K562 (cell line): ENCODE measurements at regions not wholly inside any gene's neighbourhood (a gene's known extent, or its start where the extent isn't known, plus 50 kb on each side); places are given as distances from the start of the nearest gene placed in this dataset.

Source experiments
- ATAC-seq: fragments of 200-7000 bp; cut with Tn5 transposase; 3 replicates; pipeline ENCODE4 v1.9.1; 2020; ENCODE audit warnings: moderate library complexity
- BruUV-seq: library from RNA; stranded (reverse); fragments of 400-500 nt; replicated peaks from 2 replicates; lab custom pipeline; 2021; lab: Mats Ljungman, UMichigan
- CTCF ChIA-PET: fragments of 300-600 bp; formaldehyde crosslinking; extraction: SDS; loops from one replicate; lab custom pipeline; 2021; ENCODE audit warnings: low intra/inter-chr PET ratio; lab: Yijun Ruan, JAX
- POLR2A ChIA-PET: fragments of 300-600, 350-650 bp; sonication (Branson Sonifier 250); formaldehyde crosslinking; extraction: SDS; loops from one replicate; lab custom pipeline; 2021; ENCODE audit warnings: antibody characterized with exemption, inconsistent platforms; lab: Yijun Ruan, JAX
- DNase-seq, 4 experiments: peaks; one replicate each; pipeline versions ENCODE4 v3.0.0 to v3.0.0-alpha.2; 2011 to 2018; ENCODE audit warnings: low spot score in 3 of 4, mixed read lengths in 3 of 4; ENCODE audit errors: extremely low read depth in 1 of 4
- FAIRE-seq: peaks from 2 replicates; lab custom pipeline; 2011; peaks lifted over from hg19 to GRCh38; lab: Jason Lieb, UNC
- H2AFZ ChIP-seq: 2 replicates; pipeline ENCODE4 v1.6.0; 2011; ENCODE audit warnings: low read depth, low read length, control low read depth, inconsistent platforms
- H3K27ac ChIP-seq: fragments of 200-600 bp; 3 replicates; pipeline ENCODE4 v1.8.0; 2011; ENCODE audit warnings: low read depth, mild to moderate bottlenecking, control low read depth, inconsistent platforms, low read length, moderate library complexity, mixed read lengths; ENCODE audit errors: extremely low read depth
- H3K27me3 ChIP-seq, 2 experiments: fragments of 300-600 bp in 1 of 2; 2 replicates in 1 of 2; 3 replicates in 1 of 2; pipeline versions ENCODE4 v1.6.0 to v1.8.0; 2011; ENCODE audit warnings: inconsistent platforms in 2 of 2, low read length in 2 of 2, mild to moderate bottlenecking in 1 of 2, mixed read lengths in 1 of 2, moderate library complexity in 1 of 2; ENCODE audit not compliant: control insufficient read depth in 2 of 2, insufficient read depth in 2 of 2
- H3K36me3 ChIP-seq: fragments of 300-600 bp; 3 replicates; pipeline ENCODE4 v1.8.0; 2011; ENCODE audit warnings: mild to moderate bottlenecking, low read length, inconsistent platforms; ENCODE audit not compliant: control insufficient read depth, insufficient read depth
- H3K4me1 ChIP-seq, 2 experiments: fragments of 200-600 bp in 1 of 2; replicated peaks in 1 of 2; 2 replicates in 1 of 2; 3 replicates in 1 of 2; pipeline versions ENCODE4 v1.5.1 to v1.8.0; 2011; ENCODE audit warnings: inconsistent platforms in 2 of 2, low read length in 2 of 2, mild to moderate bottlenecking in 1 of 2, mixed read lengths in 1 of 2, moderate library complexity in 1 of 2; ENCODE audit not compliant: control insufficient read depth in 2 of 2, insufficient read depth in 2 of 2
- H3K4me2 ChIP-seq: 2 replicates; pipeline ENCODE4 v1.6.1; 2011; ENCODE audit warnings: low read length, control low read depth, inconsistent platforms, mixed read lengths; ENCODE audit not compliant: insufficient read depth
- H3K4me3 ChIP-seq: fragments of 200-600 bp; sonication (generic), shearing (Covaris generic); 2 replicates; pipeline ENCODE4 v1.5.1; 2016; ENCODE audit warnings: control low read depth, inconsistent platforms
- H3K79me2 ChIP-seq: fragments of 200-600 bp; 3 replicates; pipeline ENCODE4 v1.8.0; 2011; ENCODE audit warnings: low read length, inconsistent platforms; ENCODE audit not compliant: control insufficient read depth, insufficient read depth
- H3K9ac ChIP-seq, 2 experiments: 2 replicates each; pipeline versions ENCODE4 v1.6.0 to v1.6.1; 2011; ENCODE audit warnings: low read depth in 2 of 2, low read length in 2 of 2, control low read depth in 1 of 2, inconsistent platforms in 1 of 2, mild to moderate bottlenecking in 1 of 2, mixed read lengths in 1 of 2; ENCODE audit not compliant: insufficient read depth in 1 of 2
- H3K9me1 ChIP-seq: one replicate; pipeline ENCODE4 v1.6.0; 2011; ENCODE audit warnings: inconsistent platforms, mild to moderate bottlenecking, low read length, moderate library complexity; ENCODE audit not compliant: control insufficient read depth, insufficient read depth
- H3K9me3 ChIP-seq: replicated peaks from 2 replicates; pipeline ENCODE4 v1.5.1; 2011; ENCODE audit warnings: low read depth, low read length, inconsistent platforms; ENCODE audit not compliant: control insufficient read depth, insufficient read depth
- H4K20me1 ChIP-seq: replicated peaks from 2 replicates; pipeline ENCODE4 v1.6.1; 2011; ENCODE audit warnings: low read length, inconsistent platforms, mixed read lengths; ENCODE audit not compliant: control insufficient read depth, insufficient read depth
- AFF4 ChIP-seq: sonication (generic); formaldehyde crosslinking; IDR thresholded peaks from 2 replicates; pipeline ENCODE4 v1.8.0; 2023; ENCODE audit warnings: mild to moderate bottlenecking, missing genetic modification reagents
- CEBPG ChIP-seq, 3 experiments: fragments of 200-800 bp in 1 of 3; sonication (Bioruptor generic) in 1 of 3; sonication (generic) in 1 of 3; formaldehyde crosslinking in 1 of 3; IDR thresholded peaks in 2 of 3; conservative IDR thresholded peaks in 1 of 3; 2 replicates each; pipeline versions ENCODE4 v1.6.1 to v1.8.0; 2016 to 2022; ENCODE audit warnings: missing compliant biosample characterization in 2 of 3, missing genetic modification characterization in 2 of 3, mild to moderate bottlenecking in 1 of 3, missing genetic modification reagents in 1 of 3
- FOSL1 ChIP-seq: fragments of 200-800 bp; sonication (Bioruptor generic); conservative IDR thresholded peaks from 2 replicates; pipeline ENCODE4 v1.6.1; 2016; ENCODE audit warnings: missing genetic modification characterization, missing compliant biosample characterization
- IRF2 ChIP-seq: sonication (generic); formaldehyde crosslinking; IDR thresholded peaks from 2 replicates; pipeline ENCODE4 v1.8.1; 2022; ENCODE audit warnings: mild to moderate bottlenecking, missing genetic modification reagents
- JUND ChIP-seq, 2 experiments: IDR thresholded peaks; 2 replicates in 1 of 2; 3 replicates in 1 of 2; pipeline ENCODE4 v1.6.1; 2011; ENCODE audit warnings: borderline replicate concordance in 2 of 2, low read depth in 2 of 2, low read length in 2 of 2, improper control_type of control experiment in 1 of 2, missing biosample characterization in 1 of 2, missing genetic modification characterization in 1 of 2, missing genetic modification reagents in 1 of 2
- LARP7 ChIP-seq: fragments of 450-650 bp; IDR thresholded peaks from 2 replicates; pipeline ENCODE4 v1.6.1; 2016
- MXD1 ChIP-seq: fragments of 250-450 bp; sonication (Bioruptor Pico); IDR thresholded peaks from 2 replicates; pipeline ENCODE4 v1.8.0; 2021; ENCODE audit warnings: borderline replicate concordance, mild to moderate bottlenecking, moderate library complexity; ENCODE audit not compliant: poor library complexity, severe bottlenecking
- POLR2A ChIP-seq: fragments of 450-650 bp; conservative IDR thresholded peaks from 2 replicates; pipeline ENCODE4 v1.6.1; 2016
- WGBS: fragments of 100-300 bp; shearing (Covaris generic); methylation state at CpG from one replicate; pipeline ENCODE4 v1.1.6; 2016; ENCODE audit warnings: low coverage, mixed read lengths; ENCODE audit not compliant: insufficient coverage; ENCODE audit errors: missing lambda C conversion rate; 5-methylcytosine and 5-hydroxymethylcytosine counted together
- in situ Hi-C: fragments of 300-500 bp; cut with MboI; formaldehyde crosslinking; loops from 4 replicates; pipeline ENCODE4 v1.15.0; 2018; ENCODE audit warnings: inconsistent platforms, mixed read lengths
- intact Hi-C: fragments of 100-400 bp; cut with micrococcal nuclease; formaldehyde crosslinking; loops from 2 replicates; pipeline ENCODE4 v1.14.2; 2022
- TF ChIP-seq, protein P1 (sequence below): fragments of 250-450 bp; sonication (Bioruptor Pico); IDR thresholded peaks from 2 replicates; pipeline ENCODE4 v1.5.0; 2020; ENCODE audit warnings: mild to moderate bottlenecking
- TF ChIP-seq, protein P2 (sequence below): sonication (generic); formaldehyde crosslinking; IDR thresholded peaks from 2 replicates; pipeline ENCODE4 v1.8.0; 2022; ENCODE audit warnings: missing genetic modification reagents, mild to moderate bottlenecking, borderline replicate concordance

DNA sequence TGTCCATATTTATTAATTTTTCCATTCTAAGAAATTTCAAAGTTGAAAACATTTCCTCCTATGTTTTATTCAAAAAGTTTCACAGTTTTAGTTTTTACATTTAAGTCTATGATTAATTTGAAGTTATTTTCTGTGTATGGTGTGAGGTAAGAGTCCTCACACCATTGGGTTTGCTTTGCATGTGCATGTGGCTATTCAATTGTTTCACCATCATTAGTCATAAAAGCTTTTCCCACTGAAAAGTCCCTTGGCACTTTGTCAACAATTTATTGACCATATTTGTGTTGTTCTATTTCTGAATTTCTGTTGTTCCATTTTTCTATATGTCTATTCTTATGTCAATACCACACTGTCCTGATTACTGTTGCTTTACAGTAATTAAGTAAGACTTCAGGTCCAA lies 186.5 kb downstream of the KIF18A start (continued):
- TF ChIP-seq CEBPG (CRISPR knock-in tag; IDR thresholded peaks at IDR 0.05) (no peak), CEBPG (tag; conservative IDR thresholded peaks at IDR 0.05 in 1 of 2, IDR thresholded peaks at IDR 0.05 in 1 of 2) (no peak), IRF2 (no peak), MXD1 (CRISPR knock-in tag) (no peak), POLR2A (no peak)

DNA sequence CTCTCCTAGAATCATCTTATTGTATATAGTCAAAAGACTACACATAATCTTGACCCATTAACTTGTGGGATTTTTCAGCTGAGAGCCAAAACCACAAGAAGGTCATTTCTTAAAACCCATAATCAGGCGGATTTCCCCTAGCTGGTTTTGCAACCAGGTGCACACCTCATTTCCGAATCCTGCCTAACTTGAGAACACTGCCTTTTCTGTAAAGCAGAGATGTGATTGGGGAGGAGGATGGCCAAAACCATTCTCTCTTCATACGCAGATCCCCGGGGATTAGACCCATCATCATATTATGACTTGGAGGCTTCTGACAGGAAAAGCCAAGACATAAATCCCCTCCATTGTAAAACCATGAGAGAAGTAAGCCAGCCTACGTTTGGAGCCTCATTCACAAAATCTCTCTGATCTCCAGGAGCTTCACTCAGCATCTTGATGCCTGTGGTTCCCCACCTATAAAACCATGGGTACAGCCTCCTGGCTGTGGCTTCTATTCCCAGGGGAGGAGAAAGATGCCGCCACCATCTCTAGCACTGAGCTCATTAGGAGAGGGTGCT lies 191.3 kb downstream of the KIF18A start:
- CTCF ChIA-PET: no interaction called here
- Histone ChIP-seq H3K27me3 (no peaks in the 10 kb centered on the region), H3K4me2 (no peak overlapping the region), H3K4me1 (no peaks in the 10 kb centered on the region), H3K4me3 (no peak overlapping the region), H3K9ac (no peak overlapping the region), H2AFZ (no peak overlapping the region), H3K9me3 (no peaks in the 10 kb centered on the region), H3K27ac (no peak overlapping the region), H3K36me3 (no peaks in the 10 kb centered on the region), H3K9me1 (no peaks in the 10 kb centered on the region), H4K20me1 (no peaks in the 10 kb centered on the region), H3K79me2 (no peaks in the 10 kb centered on the region)
- no TSS peak for BruUV-seq
- ATAC-seq (no peak), FAIRE-seq (no peak), DNase-seq (no peak)
- intact Hi-C loops: no loop called here
- in situ Hi-C loops: no loop called here
- POLR2A ChIA-PET: interaction anchor here (0.5 kb wide), 1 partner anchor 38 kb away, joined by 3 read pairs; no protein-coding TSS in a partner anchor
- 0% methylated on average over 5 of the region's 6 CpGs for WGBS
- TF ChIP-seq, protein P1, sequence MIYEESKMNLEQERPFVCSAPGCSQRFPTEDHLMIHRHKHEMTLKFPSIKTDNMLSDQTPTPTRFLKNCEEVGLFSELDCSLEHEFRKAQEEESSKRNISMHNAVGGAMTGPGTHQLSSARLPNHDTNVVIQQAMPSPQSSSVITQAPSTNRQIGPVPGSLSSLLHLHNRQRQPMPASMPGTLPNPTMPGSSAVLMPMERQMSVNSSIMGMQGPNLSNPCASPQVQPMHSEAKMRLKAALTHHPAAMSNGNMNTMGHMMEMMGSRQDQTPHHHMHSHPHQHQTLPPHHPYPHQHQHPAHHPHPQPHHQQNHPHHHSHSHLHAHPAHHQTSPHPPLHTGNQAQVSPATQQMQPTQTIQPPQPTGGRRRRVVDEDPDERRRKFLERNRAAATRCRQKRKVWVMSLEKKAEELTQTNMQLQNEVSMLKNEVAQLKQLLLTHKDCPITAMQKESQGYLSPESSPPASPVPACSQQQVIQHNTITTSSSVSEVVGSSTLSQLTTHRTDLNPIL (CRISPR knock-in tag): no peak
- TF ChIP-seq JUND (IDR thresholded peaks at IDR 0.05; ENCODE audit: borderline replicate concordance, low read depth, low read length) (no peak), JUND (tag; IDR thresholded peaks at IDR 0.05; ENCODE audit: borderline replicate concordance, low read depth, low read length) (no peak), FOSL1 (no peak), LARP7 (no peak), AFF4 (CRISPR knock-in tag) (no peak)
- TF ChIP-seq, protein P2, sequence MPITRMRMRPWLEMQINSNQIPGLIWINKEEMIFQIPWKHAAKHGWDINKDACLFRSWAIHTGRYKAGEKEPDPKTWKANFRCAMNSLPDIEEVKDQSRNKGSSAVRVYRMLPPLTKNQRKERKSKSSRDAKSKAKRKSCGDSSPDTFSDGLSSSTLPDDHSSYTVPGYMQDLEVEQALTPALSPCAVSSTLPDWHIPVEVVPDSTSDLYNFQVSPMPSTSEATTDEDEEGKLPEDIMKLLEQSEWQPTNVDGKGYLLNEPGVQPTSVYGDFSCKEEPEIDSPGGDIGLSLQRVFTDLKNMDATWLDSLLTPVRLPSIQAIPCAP (CRISPR knock-in tag): no peak
